Ishikawa (cell line): ENCODE measurements at regions not wholly inside any gene's neighbourhood (a gene's known extent, or its start where the extent isn't known, plus 50 kb on each side); places are given as distances from the start of the nearest gene placed in this dataset.
A peak's percentile ranks its signal among the peaks of the same experiment; 100 is the strongest.

Experiments
- CEBPB ChIP-seq: IDR thresholded peaks from 2 replicates; pipeline ENCODE4 v1.6.1; 2012
- CREB1 ChIP-seq: IDR thresholded peaks from 2 replicates; pipeline ENCODE4 v1.6.1; 2012; ENCODE audit warnings: low read depth
- EGR1 ChIP-seq: IDR thresholded peaks from 2 replicates; pipeline ENCODE4 v1.6.1; 2012
- EP300 ChIP-seq: IDR thresholded peaks from 2 replicates; pipeline ENCODE4 v1.6.1; 2012; ENCODE audit warnings: borderline replicate concordance
- FOXM1 ChIP-seq: IDR thresholded peaks from 2 replicates; pipeline ENCODE4 v1.6.1; 2012; ENCODE audit warnings: low read depth, borderline replicate concordance
- MAX ChIP-seq: IDR thresholded peaks from 2 replicates; pipeline ENCODE4 v1.6.1; 2012
- NFIC ChIP-seq: IDR thresholded peaks from 2 replicates; pipeline ENCODE4 v1.6.1; 2012
- RAD21 ChIP-seq: IDR thresholded peaks from 2 replicates; pipeline ENCODE4 v1.6.1; 2012; ENCODE audit warnings: low read depth
- REST ChIP-seq: IDR thresholded peaks from 2 replicates; pipeline ENCODE4 v1.6.1; 2012; ENCODE audit warnings: low read depth, mild to moderate bottlenecking
- TAF1 ChIP-seq: IDR thresholded peaks from 2 replicates; pipeline ENCODE4 v1.6.1; 2012; ENCODE audit warnings: low read depth, mild to moderate bottlenecking
- TCF12 ChIP-seq: IDR thresholded peaks from 2 replicates; pipeline ENCODE4 v1.6.1; 2012; ENCODE audit warnings: low read depth
- TEAD4 ChIP-seq: IDR thresholded peaks from 2 replicates; pipeline ENCODE4 v1.6.1; 2012
- USF1 ChIP-seq: IDR thresholded peaks from 2 replicates; pipeline ENCODE4 v1.6.1; 2012
- YY1 ChIP-seq: IDR thresholded peaks from 2 replicates; pipeline ENCODE4 v1.6.1; 2012; ENCODE audit warnings: low read depth
- ZBTB7A ChIP-seq: IDR thresholded peaks from 2 replicates; pipeline ENCODE4 v1.6.1; 2012; ENCODE audit warnings: low read depth

- TF ChIP-seq TEAD4 (no peak), EP300 (no peak), CEBPB (peak; percentile 46; the same call in 1 of the 2 replicates), FOXM1 (no peak), TCF12 (no peak)
Measured at GRCh38 chr5:56512313-56512996, 279.3 kb upstream of the ANKRD55 start.

GRCh38 chr5:56511326-56511841, 278.3 kb upstream of the ANKRD55 start:
- TF ChIP-seq TEAD4 (no peak), EGR1 (no peak), TAF1 (no peak), RAD21 (no peak), MAX (no peak), EP300 (no peak), YY1 (no peak), CEBPB (no peak), REST (no peak)

- TF ChIP-seq CREB1 (no peak), NFIC (no peak), ZBTB7A (no peak), CEBPB (no peak)
Measured at GRCh38 chr5:56508249-56508648, 275.1 kb upstream of the ANKRD55 start.

GRCh38 chr5:56507351-56507930, 274.3 kb upstream of the ANKRD55 start:
- TF ChIP-seq USF1 (no peak), CREB1 (no peak), CEBPB (no peak), EP300 (no peak), RAD21 (no peak), FOXM1 (no peak), ZBTB7A (no peak)

GRCh38 chr5:56506211-56506965, 273.3 kb upstream of the ANKRD55 start:
- TF ChIP-seq EP300 (no peak), TAF1 (no peak), EGR1 (no peak), TCF12 (no peak), USF1 (no peak), ZBTB7A (no peak), NFIC (no peak), FOXM1 (no peak), REST (no peak), YY1 (no peak), RAD21 (no peak), MAX (no peak)

DNA sequence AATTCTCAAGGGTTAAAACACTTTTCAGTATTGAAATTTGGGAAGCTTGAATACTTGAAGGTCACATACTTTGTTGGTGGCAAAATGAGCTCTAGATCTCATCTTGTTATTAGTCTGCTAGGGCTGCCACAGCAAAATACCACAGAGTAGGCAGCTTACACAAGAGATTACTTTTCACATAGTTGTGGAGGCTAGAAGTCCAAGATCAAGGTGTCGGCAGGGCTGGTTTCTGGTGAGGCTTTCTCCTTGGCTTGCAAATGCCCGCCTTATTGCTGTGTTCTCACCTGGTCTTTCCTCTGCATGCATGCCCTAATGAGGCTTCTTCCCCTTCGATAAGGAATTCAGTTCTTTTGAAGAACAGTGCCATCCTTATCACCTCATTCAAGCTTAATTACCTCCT, 270.8 kb upstream of the ANKRD55 start:
- TF ChIP-seq TEAD4 (no peak), CREB1 (no peak), MAX (no peak), TAF1 (no peak), EGR1 (no peak), NFIC (no peak), FOXM1 (no peak), RAD21 (no peak), ZBTB7A (no peak), YY1 (no peak), EP300 (no peak)
